ENCODE measurements at regions not wholly inside any gene's neighbourhood (a gene's known extent, or its start where the extent isn't known, plus 50 kb on each side); places are given as distances from the start of the nearest gene placed in this dataset.

GRCh38 chr6:80530103-80530502 lies 423.6 kb downstream of the BCKDHB start:
- Histone ChIP-seq H3K9me3 (replicated peaks in 1 of 2; ENCODE audit: control insufficient read depth in 1 of 2, insufficient read depth in 1 of 2, low read length in 2 of 2) (no peaks in the 10 kb centered on the region), H3K4me1 (ENCODE audit: control insufficient read depth in 1 of 2, insufficient read depth in 2 of 2, low read length in 2 of 2) (no peaks in the 10 kb centered on the region), H3K4me2 (replicated peaks; ENCODE audit: extremely low read depth, low read length, poor library complexity, severe bottlenecking) (no peak overlapping the region), H3K9ac (ENCODE audit: insufficient read depth, low read length, poor library complexity, severe bottlenecking) (no peak overlapping the region), H2AFZ (ENCODE audit: insufficient read depth, low read depth, low read length, poor library complexity, severe bottlenecking) (no peak overlapping the region), H3K27ac (ENCODE audit: low read depth in 1 of 2, low read length in 2 of 2) (no peak overlapping the region), H3K27me3 (ENCODE audit: control insufficient read depth in 2 of 2, insufficient read depth in 2 of 2, low read length in 2 of 2) (no peaks in the 10 kb centered on the region), H3K36me3 (replicated peaks in 1 of 2; ENCODE audit: control insufficient read depth in 1 of 2, insufficient read depth in 2 of 2, low read length in 2 of 2) (no peaks in the 10 kb centered on the region), H3K79me2 (ENCODE audit: insufficient read depth, low read length) (no peaks in the 10 kb centered on the region), H3K4me3 (replicated peaks in 1 of 3; ENCODE audit: low read depth in 2 of 3, low read length in 3 of 3) (no peak overlapping the region), H4K20me1 (ENCODE audit: insufficient read depth, low read length) (no peaks in the 10 kb centered on the region)
- Mint-ChIP-seq H3K9me3 (peaks cover 0 to 3% (median 0%) of the 10 kb centered on the region in 7 donors), H3K27me3 (ENCODE audit: low read depth in 3 of 3) (no peaks in the 10 kb centered on the region), H3K4me3 (no peak overlapping the region), H3K4me1 (no peaks in the 10 kb centered on the region), H3K27ac (no peak overlapping the region), H3K36me3 (no peaks in the 10 kb centered on the region)
- no peak for TF ChIP-seq CTCF (IDR thresholded peaks at IDR 0.05)
- no CpG with 5 or more reads among the region's 3 CpGs for WGBS (ENCODE audit: insufficient coverage)
- intact Hi-C loops (cut with micrococcal nuclease), result no loop called here
- DNase-seq, result no peak

GRCh38 chr6:80528115-80528514 lies 421.6 kb downstream of the BCKDHB start:
- no peaks in the 10 kb centered on the region for H3K36me3 ChIP-seq (replicated peaks in 1 of 2; ENCODE audit: control insufficient read depth in 1 of 2, insufficient read depth in 2 of 2, low read length in 2 of 2)
- H3K27me3 Mint-ChIP-seq (ENCODE audit: low read depth in 3 of 3), result no peaks in the 10 kb centered on the region
- no peaks in the 10 kb centered on the region for H3K4me1 ChIP-seq (ENCODE audit: control insufficient read depth in 1 of 2, insufficient read depth in 2 of 2, low read length in 2 of 2)
- peaks cover 0 to 5% (median 2%) of the 10 kb centered on the region in 7 donors for H3K9me3 Mint-ChIP-seq
- no peak overlapping the region for H3K4me2 ChIP-seq (replicated peaks; ENCODE audit: extremely low read depth, low read length, poor library complexity, severe bottlenecking)
- H3K4me1 Mint-ChIP-seq, result no peaks in the 10 kb centered on the region
- no peak for DNase-seq
- no peaks in the 10 kb centered on the region for H3K27me3 ChIP-seq (ENCODE audit: control insufficient read depth in 2 of 2, insufficient read depth in 2 of 2, low read length in 2 of 2)
- TF ChIP-seq CTCF (IDR thresholded peaks at IDR 0.05), result no peak
- no peak overlapping the region for H3K27ac ChIP-seq (ENCODE audit: low read depth in 1 of 2, low read length in 2 of 2)
- H3K36me3 Mint-ChIP-seq, result no peaks in the 10 kb centered on the region
- no peaks in the 10 kb centered on the region for H3K79me2 ChIP-seq (ENCODE audit: insufficient read depth, low read length)
- intact Hi-C loops (cut with micrococcal nuclease), result no loop called here
- H3K4me3 ChIP-seq (replicated peaks in 1 of 3; ENCODE audit: low read depth in 2 of 3, low read length in 3 of 3), result no peak overlapping the region
- no peak overlapping the region for H3K27ac Mint-ChIP-seq
- no peaks in the 10 kb centered on the region for H4K20me1 ChIP-seq (ENCODE audit: insufficient read depth, low read length)
- no peak overlapping the region for H3K9ac ChIP-seq (ENCODE audit: insufficient read depth, low read length, poor library complexity, severe bottlenecking)
- no peak overlapping the region for H3K4me3 Mint-ChIP-seq
- H3K9me3 ChIP-seq (replicated peaks in 1 of 2; ENCODE audit: control insufficient read depth in 1 of 2, insufficient read depth in 1 of 2, low read length in 2 of 2), result no peaks in the 10 kb centered on the region
- H2AFZ ChIP-seq (ENCODE audit: insufficient read depth, low read depth, low read length, poor library complexity, severe bottlenecking), result no peak overlapping the region

All from CD14-positive monocyte (primary cell).